T-helper 2 cell treated with Interferon-gamma antibody and Interleukin-4, amounts not matched to agents 5 μg/mL and 100 μg/mL, for 36 hours (primary cell): ENCODE measurements at regions not wholly inside any gene's neighbourhood (a gene's known extent, or its start where the extent isn't known, plus 50 kb on each side); places are given as distances from the start of the nearest gene placed in this dataset.
"Not testable (repeated sequence)": the region's sequence is repeated elsewhere in the genome, so short reads cannot be mapped to it uniquely, and the experiment has no call there.

Experiments used
- DNase-seq: peaks from one replicate; pipeline ENCODE4 v3.0.0; 2021; ENCODE audit warnings: low spot score
- H3K27ac Mint-ChIP-seq: one replicate; pipeline ENCODE4 v1.8.0; 2021; ENCODE audit warnings: mild to moderate bottlenecking, mixed read lengths
- H3K27me3 Mint-ChIP-seq: one replicate; pipeline ENCODE4 v1.8.0; 2021; ENCODE audit warnings: low read depth, mixed read lengths
- H3K36me3 Mint-ChIP-seq: one replicate; pipeline ENCODE4 v1.8.0; 2021; ENCODE audit warnings: low read depth, mixed read lengths
- H3K4me1 Mint-ChIP-seq: one replicate; pipeline ENCODE4 v1.8.0; 2021; ENCODE audit warnings: low read depth, mixed read lengths
- H3K4me3 Mint-ChIP-seq: one replicate; pipeline ENCODE4 v1.8.0; 2022; ENCODE audit warnings: mild to moderate bottlenecking, moderate library complexity, mixed read lengths
- H3K9me3 Mint-ChIP-seq: one replicate; pipeline ENCODE4 v1.8.0; 2021; ENCODE audit warnings: mixed read lengths

- Mint-ChIP-seq H3K27ac (no peak overlapping the region), H3K4me3 (no peak overlapping the region), H3K9me3 (no peaks in the 10 kb centered on the region), H3K27me3 (peaks cover 9% of the 10 kb centered on the region), H3K4me1 (peaks cover 2% of the 10 kb centered on the region), H3K36me3 (no peaks in the 10 kb centered on the region)
- DNase-seq, result no peak
Measured at GRCh38 chr16:85445779-85446222, 167.3 kb upstream of the GSE1 start.

GRCh38 chr16:85446951-85447692 lies 166.0 kb upstream of the GSE1 start:
- no peak overlapping the region for H3K27ac Mint-ChIP-seq
- DNase-seq, result no peak
- H3K9me3 Mint-ChIP-seq, result no peaks in the 10 kb centered on the region
- no peak overlapping the region for H3K4me3 Mint-ChIP-seq
- H3K4me1 Mint-ChIP-seq, result peaks cover 2% of the 10 kb centered on the region
- no peaks in the 10 kb centered on the region for H3K36me3 Mint-ChIP-seq
- peaks cover 9% of the 10 kb centered on the region for H3K27me3 Mint-ChIP-seq

- Mint-ChIP-seq H3K9me3 (no peaks in the 10 kb centered on the region), H3K4me3 (no peak overlapping the region), H3K27ac (no peak overlapping the region), H3K27me3 (peaks cover 9% of the 10 kb centered on the region), H3K4me1 (peaks cover 2% of the 10 kb centered on the region), H3K36me3 (no peaks in the 10 kb centered on the region)
- no peak for DNase-seq
Measured at GRCh38 chr16:85447693-85448313, 165.3 kb upstream of the GSE1 start.

- Mint-ChIP-seq H3K27me3 (peaks cover 9% of the 10 kb centered on the region), H3K9me3 (no peaks in the 10 kb centered on the region), H3K4me1 (peaks cover 2% of the 10 kb centered on the region), H3K27ac (no peak overlapping the region), H3K36me3 (no peaks in the 10 kb centered on the region), H3K4me3 (no peak overlapping the region)
- DNase-seq, result no peak
Measured at GRCh38 chr16:85448557-85449190, 164.4 kb upstream of the GSE1 start.

- no peak for DNase-seq
- peaks cover 2% of the 10 kb centered on the region for H3K4me1 Mint-ChIP-seq
- H3K27me3 Mint-ChIP-seq, result peaks cover 9% of the 10 kb centered on the region
- H3K27ac Mint-ChIP-seq, result no peak overlapping the region
- no peak overlapping the region for H3K4me3 Mint-ChIP-seq
- no peaks in the 10 kb centered on the region for H3K36me3 Mint-ChIP-seq
- H3K9me3 Mint-ChIP-seq, result no peaks in the 10 kb centered on the region
Measured at GRCh38 chr16:85449191-85449884, 163.8 kb upstream of the GSE1 start.

- H3K27me3 Mint-ChIP-seq, result peaks cover 9% of the 10 kb centered on the region
- H3K36me3 Mint-ChIP-seq, result no peaks in the 10 kb centered on the region
- H3K4me1 Mint-ChIP-seq, result peaks cover 2% of the 10 kb centered on the region
- H3K9me3 Mint-ChIP-seq, result no peaks in the 10 kb centered on the region
- H3K27ac Mint-ChIP-seq, result no peak overlapping the region
- no peak for DNase-seq
- H3K4me3 Mint-ChIP-seq, result no peak overlapping the region
Measured at GRCh38 chr16:85449885-85450245, 163.3 kb upstream of the GSE1 start.

- H3K36me3 Mint-ChIP-seq, H3K4me1 Mint-ChIP-seq, H3K27ac Mint-ChIP-seq, DNase-seq, H3K9me3 Mint-ChIP-seq, H3K4me3 Mint-ChIP-seq, H3K27me3 Mint-ChIP-seq: not testable (repeated sequence)
Measured at GRCh38 chr16:85451142-85451541, 162.0 kb upstream of the GSE1 start.

- no peak for DNase-seq
- no peaks in the 10 kb centered on the region for H3K9me3 Mint-ChIP-seq
- no peak overlapping the region for H3K4me3 Mint-ChIP-seq
- peaks cover 9% of the 10 kb centered on the region for H3K27me3 Mint-ChIP-seq
- H3K27ac Mint-ChIP-seq, result no peak overlapping the region
- H3K36me3 Mint-ChIP-seq, result no peaks in the 10 kb centered on the region
- H3K4me1 Mint-ChIP-seq, result peaks cover 2% of the 10 kb centered on the region
Measured at GRCh38 chr16:85451641-85452363, 161.3 kb upstream of the GSE1 start.

GRCh38 chr16:85452364-85453193 lies 160.5 kb upstream of the GSE1 start:
- no peak overlapping the region for H3K4me3 Mint-ChIP-seq
- no peak overlapping the region for H3K27ac Mint-ChIP-seq
- DNase-seq, result no peak
- H3K4me1 Mint-ChIP-seq, result peaks cover 2% of the 10 kb centered on the region
- H3K9me3 Mint-ChIP-seq, result no peaks in the 10 kb centered on the region
- H3K27me3 Mint-ChIP-seq, result peaks cover 9% of the 10 kb centered on the region
- no peaks in the 10 kb centered on the region for H3K36me3 Mint-ChIP-seq

GRCh38 chr16:85453194-85453678 lies 159.9 kb upstream of the GSE1 start:
- Mint-ChIP-seq H3K27me3 (peaks cover 5% of the 10 kb centered on the region), H3K4me1 (peaks cover 2% of the 10 kb centered on the region), H3K36me3 (no peaks in the 10 kb centered on the region), H3K4me3 (no peak overlapping the region), H3K9me3 (no peaks in the 10 kb centered on the region), H3K27ac (no peak overlapping the region)
- no peak for DNase-seq

- no peak overlapping the region for H3K27ac Mint-ChIP-seq
- H3K4me3 Mint-ChIP-seq, result no peak overlapping the region
- no peaks in the 10 kb centered on the region for H3K9me3 Mint-ChIP-seq
- H3K27me3 Mint-ChIP-seq, result peaks cover 4% of the 10 kb centered on the region
- H3K4me1 Mint-ChIP-seq, result peaks cover 1% of the 10 kb centered on the region
- H3K36me3 Mint-ChIP-seq, result no peaks in the 10 kb centered on the region
- no peak for DNase-seq
Measured at GRCh38 chr16:85453703-85454102, 159.4 kb upstream of the GSE1 start.

- no peak overlapping the region for H3K27ac Mint-ChIP-seq
- peaks cover 4% of the 10 kb centered on the region for H3K27me3 Mint-ChIP-seq
- H3K4me3 Mint-ChIP-seq, result no peak overlapping the region
Measured at GRCh38 chr16:85454171-85454872, 158.8 kb upstream of the GSE1 start.

More at GRCh38 chr16:85454171-85454872, 158.8 kb upstream of the GSE1 start:
- no peaks in the 10 kb centered on the region for H3K9me3 Mint-ChIP-seq
- H3K36me3 Mint-ChIP-seq, result no peaks in the 10 kb centered on the region
- no peak for DNase-seq
- no peaks in the 10 kb centered on the region for H3K4me1 Mint-ChIP-seq
